A673 (cell line): ENCODE measurements at regions not wholly inside any gene's neighbourhood (a gene's known extent, or its start where the extent isn't known, plus 50 kb on each side); places are given as distances from the start of the nearest gene placed in this dataset.

Source experiments
- EZH2 ChIP-seq: fragments of 200-600 bp; sonication (generic); IDR thresholded peaks from 2 replicates; pipeline ENCODE4 v1.6.1; 2017; ENCODE audit warnings: borderline replicate concordance, low read depth, mild to moderate bottlenecking, mixed read lengths, antibody characterized with exemption, low read length; ENCODE audit not compliant: poor library complexity, severe bottlenecking
- TF ChIP-seq, protein P1 (sequence below): fragments of 300-800, 200-600 bp; sonication (generic); conservative IDR thresholded peaks from 2 replicates; pipeline ENCODE4 v1.5.1; 2017; ENCODE audit warnings: low read depth, mild to moderate bottlenecking, antibody characterized with exemption, low read length, moderate library complexity, mixed read lengths

DNA sequence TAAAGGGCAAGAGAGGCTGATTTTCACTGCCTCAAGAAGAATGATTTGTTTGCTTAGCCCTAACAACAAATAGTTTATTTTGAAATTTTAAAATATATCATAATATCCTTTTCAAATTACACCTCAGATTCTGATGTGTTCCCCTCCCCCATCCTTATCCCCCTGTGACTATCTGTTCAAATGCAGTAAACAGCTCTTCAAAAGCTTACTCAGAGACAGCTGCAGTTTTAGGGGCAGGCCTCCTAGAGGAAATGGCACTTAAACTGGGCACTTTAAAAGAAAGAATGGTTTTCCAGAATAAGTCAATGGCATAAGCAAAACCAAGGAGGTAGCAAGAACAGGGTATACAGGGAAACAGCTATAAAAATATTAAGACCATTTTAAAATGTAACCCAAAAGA lies 118.6 kb upstream of the UST start:
- TF ChIP-seq, protein P1, sequence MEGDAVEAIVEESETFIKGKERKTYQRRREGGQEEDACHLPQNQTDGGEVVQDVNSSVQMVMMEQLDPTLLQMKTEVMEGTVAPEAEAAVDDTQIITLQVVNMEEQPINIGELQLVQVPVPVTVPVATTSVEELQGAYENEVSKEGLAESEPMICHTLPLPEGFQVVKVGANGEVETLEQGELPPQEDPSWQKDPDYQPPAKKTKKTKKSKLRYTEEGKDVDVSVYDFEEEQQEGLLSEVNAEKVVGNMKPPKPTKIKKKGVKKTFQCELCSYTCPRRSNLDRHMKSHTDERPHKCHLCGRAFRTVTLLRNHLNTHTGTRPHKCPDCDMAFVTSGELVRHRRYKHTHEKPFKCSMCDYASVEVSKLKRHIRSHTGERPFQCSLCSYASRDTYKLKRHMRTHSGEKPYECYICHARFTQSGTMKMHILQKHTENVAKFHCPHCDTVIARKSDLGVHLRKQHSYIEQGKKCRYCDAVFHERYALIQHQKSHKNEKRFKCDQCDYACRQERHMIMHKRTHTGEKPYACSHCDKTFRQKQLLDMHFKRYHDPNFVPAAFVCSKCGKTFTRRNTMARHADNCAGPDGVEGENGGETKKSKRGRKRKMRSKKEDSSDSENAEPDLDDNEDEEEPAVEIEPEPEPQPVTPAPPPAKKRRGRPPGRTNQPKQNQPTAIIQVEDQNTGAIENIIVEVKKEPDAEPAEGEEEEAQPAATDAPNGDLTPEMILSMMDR: no peak
- no peak for TF ChIP-seq EZH2
